ENCODE measurements at regions not wholly inside any gene's neighbourhood (a gene's known extent, or its start where the extent isn't known, plus 50 kb on each side); places are given as distances from the start of the nearest gene placed in this dataset.

- TF ChIP-seq ZNF274 (CRISPR knock-in tag; IDR thresholded peaks at IDR 0.05) (no peak), ZBTB7B (CRISPR knock-in tag; IDR thresholded peaks at IDR 0.05) (peak; percentile 44; the same call in 1 of the 2 replicates), MTA1 (CRISPR knock-in tag; IDR thresholded peaks at IDR 0.05; ENCODE audit: borderline replicate concordance) (peak; percentile 95), ZNF276 (CRISPR knock-in tag; IDR thresholded peaks at IDR 0.05; ENCODE audit: low read depth) (no peak), AHR (CRISPR knock-in tag; IDR thresholded peaks at IDR 0.05) (0 out of 2 replicates have a peak, but pooled peaks have one; percentile 45), FOXP1 (IDR thresholded peaks at IDR 0.05) (no peak), FOXP1 (CRISPR knock-in tag; IDR thresholded peaks at IDR 0.05) (peak; percentile 44; the same call in 1 of the 2 replicates), ATF1 (CRISPR knock-in tag; IDR thresholded peaks at IDR 0.05) (no peak), ZNF703 (CRISPR knock-in tag; IDR thresholded peaks at IDR 0.05; ENCODE audit: borderline replicate concordance) (no peak), ZNF547 (CRISPR knock-in tag; IDR thresholded peaks at IDR 0.05) (no peak), HOMEZ (CRISPR knock-in tag; IDR thresholded peaks at IDR 0.05; ENCODE audit: low read depth) (0 out of 2 replicates have a peak, but pooled peaks have one; percentile 47), NFATC3 (CRISPR knock-in tag; IDR thresholded peaks at IDR 0.05) (no peak), ZNF780A (CRISPR knock-in tag; IDR thresholded peaks at IDR 0.05) (no peak), RELA (CRISPR knock-in tag; IDR thresholded peaks at IDR 0.05) (no peak), EZH2 (conservative IDR thresholded peaks at IDR 0.05; ENCODE audit: low read depth, low read length) (no peak), SNAI1 (CRISPR knock-in tag; IDR thresholded peaks at IDR 0.05; ENCODE audit: borderline replicate concordance) (peak; percentile 92), SAP130 (CRISPR knock-in tag; IDR thresholded peaks at IDR 0.05; ENCODE audit: low read depth) (peak; percentile 91), ZNF224 (CRISPR knock-in tag; IDR thresholded peaks at IDR 0.05) (no peak), RBAK (CRISPR knock-in tag; IDR thresholded peaks at IDR 0.05) (no peak), MED8 (CRISPR knock-in tag; IDR thresholded peaks at IDR 0.05; ENCODE audit: insufficient replicate concordance) (no peak), MLX (CRISPR knock-in tag; IDR thresholded peaks at IDR 0.05) (peak; percentile 42; the same call in 1 of the 2 replicates), HNRNPL (IDR thresholded peaks at IDR 0.05; ENCODE audit: low read depth, low read length) (peak; percentile 96)
- TF ChIP-seq, protein P1, sequence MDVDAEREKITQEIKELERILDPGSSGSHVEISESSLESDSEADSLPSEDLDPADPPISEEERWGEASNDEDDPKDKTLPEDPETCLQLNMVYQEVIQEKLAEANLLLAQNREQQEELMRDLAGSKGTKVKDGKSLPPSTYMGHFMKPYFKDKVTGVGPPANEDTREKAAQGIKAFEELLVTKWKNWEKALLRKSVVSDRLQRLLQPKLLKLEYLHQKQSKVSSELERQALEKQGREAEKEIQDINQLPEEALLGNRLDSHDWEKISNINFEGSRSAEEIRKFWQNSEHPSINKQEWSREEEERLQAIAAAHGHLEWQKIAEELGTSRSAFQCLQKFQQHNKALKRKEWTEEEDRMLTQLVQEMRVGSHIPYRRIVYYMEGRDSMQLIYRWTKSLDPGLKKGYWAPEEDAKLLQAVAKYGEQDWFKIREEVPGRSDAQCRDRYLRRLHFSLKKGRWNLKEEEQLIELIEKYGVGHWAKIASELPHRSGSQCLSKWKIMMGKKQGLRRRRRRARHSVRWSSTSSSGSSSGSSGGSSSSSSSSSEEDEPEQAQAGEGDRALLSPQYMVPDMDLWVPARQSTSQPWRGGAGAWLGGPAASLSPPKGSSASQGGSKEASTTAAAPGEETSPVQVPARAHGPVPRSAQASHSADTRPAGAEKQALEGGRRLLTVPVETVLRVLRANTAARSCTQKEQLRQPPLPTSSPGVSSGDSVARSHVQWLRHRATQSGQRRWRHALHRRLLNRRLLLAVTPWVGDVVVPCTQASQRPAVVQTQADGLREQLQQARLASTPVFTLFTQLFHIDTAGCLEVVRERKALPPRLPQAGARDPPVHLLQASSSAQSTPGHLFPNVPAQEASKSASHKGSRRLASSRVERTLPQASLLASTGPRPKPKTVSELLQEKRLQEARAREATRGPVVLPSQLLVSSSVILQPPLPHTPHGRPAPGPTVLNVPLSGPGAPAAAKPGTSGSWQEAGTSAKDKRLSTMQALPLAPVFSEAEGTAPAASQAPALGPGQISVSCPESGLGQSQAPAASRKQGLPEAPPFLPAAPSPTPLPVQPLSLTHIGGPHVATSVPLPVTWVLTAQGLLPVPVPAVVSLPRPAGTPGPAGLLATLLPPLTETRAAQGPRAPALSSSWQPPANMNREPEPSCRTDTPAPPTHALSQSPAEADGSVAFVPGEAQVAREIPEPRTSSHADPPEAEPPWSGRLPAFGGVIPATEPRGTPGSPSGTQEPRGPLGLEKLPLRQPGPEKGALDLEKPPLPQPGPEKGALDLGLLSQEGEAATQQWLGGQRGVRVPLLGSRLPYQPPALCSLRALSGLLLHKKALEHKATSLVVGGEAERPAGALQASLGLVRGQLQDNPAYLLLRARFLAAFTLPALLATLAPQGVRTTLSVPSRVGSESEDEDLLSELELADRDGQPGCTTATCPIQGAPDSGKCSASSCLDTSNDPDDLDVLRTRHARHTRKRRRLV (CRISPR knock-in tag; IDR thresholded peaks at IDR 0.05) = no peak
- TF ChIP-seq, protein P2, sequence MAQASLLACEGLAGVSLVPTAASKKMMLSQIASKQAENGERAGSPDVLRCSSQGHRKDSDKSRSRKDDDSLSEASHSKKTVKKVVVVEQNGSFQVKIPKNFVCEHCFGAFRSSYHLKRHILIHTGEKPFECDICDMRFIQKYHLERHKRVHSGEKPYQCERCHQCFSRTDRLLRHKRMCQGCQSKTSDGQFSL (CRISPR knock-in tag; IDR thresholded peaks at IDR 0.05) = peak; percentile 44; the same call in 1 of the 2 replicates
These were observed 103.3 kb upstream of the BOD1 start (continued) for GRCh38 chr5:173719731-173720082.

Measured in HepG2 (cell line).